AG08396 (cell line): ENCODE measurements at regions not wholly inside any gene's neighbourhood (a gene's known extent, or its start where the extent isn't known, plus 50 kb on each side); places are given as distances from the start of the nearest gene placed in this dataset.
"Not testable (repeated sequence)": the region's sequence is repeated elsewhere in the genome, so short reads cannot be mapped to it uniquely, and the experiment has no call there.

Experiments used
- DNase-seq: peaks from one replicate; pipeline ENCODE4 v3.0.0; 2012; ENCODE audit warnings: low spot score, mixed read lengths

DNA sequence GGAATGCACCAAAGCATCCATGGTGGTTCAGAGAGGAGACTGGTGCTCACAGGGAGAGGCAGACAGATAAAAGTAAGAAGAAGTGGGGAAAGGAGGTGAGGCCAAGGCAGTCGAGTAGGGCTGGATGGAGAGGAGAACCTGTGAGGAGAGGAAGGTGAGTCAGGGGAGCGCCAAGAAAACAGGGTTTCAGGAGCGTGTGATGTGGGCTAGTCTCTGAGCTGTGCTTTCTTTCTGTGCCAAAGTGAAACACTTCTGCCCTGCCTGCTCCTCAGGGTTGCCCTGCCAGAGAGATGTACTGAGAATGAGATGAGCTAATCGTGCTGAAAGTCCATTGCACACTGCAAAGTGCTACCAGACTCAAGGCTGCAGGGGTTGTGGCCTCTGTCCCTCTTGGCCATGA, 310.7 kb upstream of the CCL2 start:
- DNase-seq = no peak

DNA sequence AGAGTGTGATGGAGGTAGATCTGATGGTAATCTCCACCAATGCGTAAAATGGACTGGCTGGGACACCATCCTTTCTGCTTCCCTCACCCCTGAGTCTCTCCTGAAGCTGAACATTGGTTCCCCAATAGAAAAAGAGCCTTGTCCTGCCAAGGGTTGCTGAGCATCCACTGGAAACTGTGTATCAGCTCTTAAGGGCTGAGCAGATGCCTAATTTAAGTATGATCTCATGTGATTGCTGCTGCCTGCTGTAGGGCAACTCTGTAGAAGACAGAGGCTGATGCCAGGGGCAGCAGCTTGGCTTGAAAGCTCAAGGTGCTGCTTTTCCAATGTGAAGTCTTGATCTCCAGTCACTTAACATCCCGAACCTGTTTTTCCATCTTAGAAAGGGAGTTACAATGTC, 310.3 kb upstream of the CCL2 start:
- DNase-seq = no peak

DNA sequence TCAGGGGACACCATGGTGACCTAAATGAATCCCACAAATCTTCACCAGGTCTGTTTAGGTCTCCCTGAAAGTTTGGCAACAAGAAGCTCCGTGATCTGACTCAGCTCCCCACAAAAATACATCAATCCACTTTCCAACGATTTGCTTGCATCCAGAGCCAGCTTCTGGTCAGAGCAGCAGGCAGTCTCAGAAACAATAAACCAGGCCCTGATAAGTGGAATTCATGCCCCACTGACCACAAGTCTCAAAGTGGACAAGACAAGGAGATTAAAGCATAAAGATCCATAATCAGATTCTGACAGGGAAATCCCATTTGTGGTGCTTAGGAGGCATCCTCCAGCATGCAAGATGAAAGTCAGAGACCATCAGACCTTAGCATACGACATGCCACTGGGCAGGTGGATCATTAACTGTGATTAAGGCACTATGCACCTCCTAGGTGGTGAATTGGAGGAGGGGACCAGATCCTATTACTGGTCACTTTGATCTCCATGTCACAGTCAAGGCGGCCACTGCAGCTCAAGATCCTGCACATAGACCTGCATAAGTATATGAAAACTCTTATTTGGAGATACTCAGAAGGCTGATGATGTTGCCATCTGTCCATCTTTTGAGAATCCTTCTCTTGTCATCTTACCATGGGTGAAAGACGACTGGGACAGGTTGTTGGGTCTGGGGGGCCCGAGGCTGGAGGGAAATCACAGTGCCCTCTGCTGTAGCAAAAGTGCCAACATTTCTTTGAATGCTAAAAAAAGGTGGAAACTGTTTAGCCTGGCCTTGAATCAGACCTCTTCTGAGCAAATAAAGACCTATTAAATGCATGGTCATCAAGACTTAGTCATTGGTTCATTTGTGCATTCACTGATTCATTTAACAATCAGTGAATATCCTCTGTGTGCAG, 309.2 kb upstream of the CCL2 start:
- no peak for DNase-seq

DNA sequence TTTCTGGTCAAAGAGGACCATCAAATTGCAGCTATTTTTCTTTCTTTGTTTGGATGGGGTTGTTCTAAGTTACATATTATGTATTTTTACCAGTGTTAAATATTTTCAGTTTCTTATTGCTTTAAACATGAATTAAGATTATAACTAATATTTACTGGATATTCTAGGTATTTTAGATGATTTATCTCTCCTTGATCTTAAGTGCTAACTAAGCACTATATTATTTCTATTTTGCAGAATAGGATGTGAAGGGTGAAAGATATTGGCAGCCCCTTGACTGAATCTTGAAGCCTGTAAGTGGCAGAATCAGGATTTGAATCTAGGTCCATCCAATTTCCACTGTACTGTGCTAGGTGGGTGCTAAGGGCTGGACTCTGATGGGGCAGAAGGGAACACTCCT, 307.3 kb upstream of the CCL2 start:
- no peak for DNase-seq

DNA sequence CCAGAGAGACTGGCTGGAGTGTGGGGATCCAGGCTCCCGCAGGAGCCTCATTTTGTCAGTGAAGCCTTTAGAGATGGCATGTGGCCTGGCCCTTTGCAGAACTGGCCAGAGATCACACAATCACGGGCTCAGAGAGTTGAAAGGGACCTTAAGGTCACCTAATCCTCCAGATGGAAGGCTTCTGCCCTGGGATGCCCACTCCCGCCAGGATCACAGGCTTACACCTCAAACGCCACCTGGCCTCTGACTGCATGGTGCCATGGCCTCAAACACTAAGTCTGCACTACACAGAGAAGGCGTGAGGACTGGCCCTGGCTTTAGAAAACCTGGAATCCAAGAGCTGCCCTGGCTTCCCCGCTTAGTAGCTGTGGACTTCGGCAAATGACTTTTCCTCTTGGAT, 306.8 kb upstream of the CCL2 start:
- no peak for DNase-seq

DNA sequence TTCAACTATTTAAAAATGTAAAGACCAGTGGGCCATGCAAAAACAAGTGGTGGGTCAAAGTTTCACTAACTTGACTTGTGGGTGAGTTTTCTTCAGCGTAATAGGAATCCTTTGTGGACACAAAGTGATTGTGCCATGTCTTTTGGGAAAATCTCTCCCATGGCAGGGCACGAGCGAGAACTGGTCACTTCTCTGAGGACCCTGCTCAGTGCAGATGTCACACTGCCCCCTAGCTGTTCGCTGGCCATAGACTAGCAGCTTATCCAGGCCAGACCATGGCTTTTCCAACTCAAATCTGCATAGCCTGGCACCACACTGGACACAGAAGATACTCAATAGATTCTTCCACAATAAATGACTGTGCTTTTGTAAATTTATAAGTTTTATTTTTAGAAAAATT, 306.0 kb upstream of the CCL2 start:
- DNase-seq = no peak

DNA sequence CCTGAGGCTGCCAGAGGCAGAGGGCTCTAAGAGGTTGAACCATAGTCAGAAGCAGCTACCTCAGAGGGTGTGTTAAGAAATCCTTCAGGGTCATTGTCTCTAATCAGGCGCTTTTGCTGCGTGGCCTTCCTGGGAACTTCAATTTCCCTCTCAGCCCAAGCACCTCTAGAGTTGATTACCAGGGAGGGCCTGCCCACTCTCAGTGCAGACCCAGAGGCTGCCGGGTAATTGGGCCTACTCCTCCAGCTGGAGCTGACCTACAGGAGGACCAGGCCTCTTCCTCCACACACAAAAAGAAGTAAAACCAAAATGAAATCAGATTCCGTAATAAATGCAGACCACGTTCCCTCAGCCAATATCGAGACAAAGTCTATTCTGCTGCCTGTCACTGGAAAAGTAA, 305.0 kb upstream of the CCL2 start:
- DNase-seq = no peak

DNA sequence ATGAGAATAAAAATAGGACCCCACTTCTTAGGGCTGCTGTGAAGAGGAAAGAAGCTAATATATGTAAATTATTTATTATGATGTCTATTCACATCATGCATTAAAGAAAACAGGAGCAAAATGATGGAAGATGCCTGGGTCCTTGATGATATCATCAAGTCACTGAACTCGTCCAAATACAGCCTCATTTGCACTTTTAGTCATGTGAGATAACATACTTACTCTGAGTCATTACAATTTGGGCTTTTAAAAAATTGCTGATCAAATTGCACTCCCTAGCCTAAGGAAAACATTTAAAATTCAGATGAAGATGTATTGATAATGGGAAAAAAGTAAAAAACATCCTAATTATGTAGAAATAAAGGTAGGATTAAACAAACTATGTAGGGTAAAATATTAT, 302.7 kb upstream of the CCL2 start:
- DNase-seq = no peak

DNA sequence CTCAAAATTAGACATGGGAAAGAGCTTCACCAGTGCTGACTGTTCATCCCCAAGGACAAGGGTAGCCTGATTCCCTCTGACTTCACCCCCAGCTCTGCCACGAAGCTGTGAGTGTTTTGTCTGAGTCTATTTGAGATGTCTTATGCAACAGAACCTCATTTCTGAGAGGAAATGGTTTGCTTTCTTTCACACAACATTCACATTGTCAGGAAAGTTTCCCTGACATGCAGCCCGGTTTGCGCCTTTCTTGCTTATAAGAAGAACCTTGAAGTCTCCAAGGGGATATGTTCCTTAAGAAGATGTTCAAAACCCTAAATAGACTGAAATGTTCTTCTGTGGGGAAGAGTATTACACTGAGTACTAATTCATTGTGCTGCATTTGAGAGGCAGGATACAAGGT, 300.5 kb upstream of the CCL2 start:
- no peak for DNase-seq

DNA sequence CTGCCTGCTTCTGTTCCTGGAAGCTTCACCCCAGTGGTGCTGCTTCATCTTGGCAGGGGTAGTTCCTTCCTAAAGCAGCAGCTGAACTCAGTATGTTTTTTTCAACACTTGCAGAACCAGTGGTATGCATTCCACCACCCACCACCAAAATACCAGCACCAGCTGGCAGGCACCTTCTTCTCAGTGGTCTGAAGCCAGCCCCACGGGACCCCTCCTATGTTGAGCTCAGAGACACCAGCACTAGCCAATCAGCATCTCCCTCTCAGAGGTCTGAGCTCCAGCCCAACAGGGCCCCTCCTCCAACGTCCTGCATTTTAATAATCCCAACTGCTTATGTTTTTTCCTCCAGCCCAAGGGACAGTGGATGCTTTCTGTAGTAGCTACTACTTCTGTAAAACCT, 299.6 kb upstream of the CCL2 start:
- DNase-seq = no peak

DNA sequence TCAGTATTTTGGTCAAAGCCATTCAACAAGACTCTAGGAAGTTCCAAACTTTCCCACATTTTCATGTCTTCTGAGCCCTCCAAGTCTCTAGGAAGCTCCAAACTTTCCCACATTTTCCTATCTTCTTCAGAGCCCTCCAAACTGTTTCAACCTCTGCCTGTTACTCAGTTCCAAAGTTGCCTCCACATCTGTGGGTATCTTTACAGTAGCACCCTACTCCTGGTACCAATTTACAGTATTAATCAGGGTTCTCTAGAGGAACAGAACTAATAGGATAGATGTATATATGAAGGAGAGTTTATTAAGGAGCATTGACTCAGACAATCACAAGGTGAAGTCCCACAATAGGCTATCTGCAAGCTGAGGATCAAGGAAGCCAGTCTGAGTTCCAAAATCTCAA, 296.0 kb upstream of the CCL2 start:
- DNase-seq = not testable (repeated sequence)

DNA sequence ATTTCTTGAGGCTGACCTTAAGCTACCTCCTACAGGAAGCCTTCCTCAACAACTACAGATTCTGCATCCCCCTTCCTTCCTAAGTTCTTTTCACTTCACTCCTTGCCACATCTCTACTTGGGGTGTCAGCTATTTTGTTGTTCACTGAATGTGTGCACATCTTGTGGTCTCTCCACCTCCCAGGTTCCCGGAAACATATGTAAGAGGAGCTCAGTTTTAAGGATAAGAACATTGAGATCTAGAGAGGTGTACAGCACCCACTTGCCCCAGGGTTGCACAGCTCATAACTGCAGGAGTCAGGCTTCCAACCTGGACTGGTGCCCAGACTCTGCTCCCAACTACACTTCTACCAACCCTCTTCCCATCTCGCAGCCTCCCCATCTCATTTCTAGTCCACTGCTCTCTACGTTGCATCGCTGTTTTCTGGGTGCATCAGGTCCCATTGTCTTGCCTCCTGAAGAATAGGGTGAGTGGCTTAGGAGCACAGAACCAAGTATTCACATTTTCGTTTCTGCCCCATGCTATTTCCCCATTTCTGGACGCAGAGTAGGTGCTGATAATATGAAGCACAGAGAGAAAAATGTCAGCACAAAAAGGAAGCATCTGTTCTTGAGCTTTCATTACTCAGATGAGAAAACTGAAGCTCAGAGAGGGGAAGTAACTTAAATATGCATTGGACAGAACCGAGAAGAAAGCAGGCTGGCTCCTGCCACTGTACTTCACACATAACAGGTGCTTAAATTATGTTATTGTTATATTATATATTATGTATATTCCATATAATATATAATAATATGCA, 292.0 kb upstream of the CCL2 start:
- no peak for DNase-seq

DNA sequence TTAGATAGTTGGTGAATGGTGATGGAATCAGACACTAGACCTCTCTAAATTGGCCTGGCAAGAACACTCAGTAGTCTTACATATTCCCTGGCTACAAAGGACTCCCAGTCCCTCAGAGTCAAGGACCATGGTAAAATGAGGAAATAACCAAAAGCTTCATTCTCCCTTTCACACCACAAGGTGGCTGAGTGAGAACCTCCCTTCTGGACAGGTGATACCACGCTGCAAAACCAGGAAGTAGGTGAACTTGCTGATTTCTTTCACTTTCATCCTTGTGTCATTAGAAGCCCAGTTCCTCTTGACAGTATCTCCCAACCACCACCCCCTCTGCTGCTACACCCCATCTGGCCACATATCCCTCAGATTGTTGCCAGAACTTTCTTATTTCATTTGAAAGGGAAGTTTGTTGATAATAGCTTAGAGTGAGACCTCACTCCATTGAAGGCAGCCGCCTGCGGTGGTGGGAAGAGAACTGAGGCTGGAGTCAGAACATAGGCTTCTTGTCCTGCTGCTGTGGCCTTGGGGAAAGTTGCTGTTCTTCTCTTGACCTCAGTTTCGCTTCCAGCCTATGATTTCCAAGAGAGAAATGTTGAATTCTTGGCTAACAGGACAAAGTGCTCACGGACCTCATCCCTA, 290.6 kb upstream of the CCL2 start:
- no peak for DNase-seq

DNA sequence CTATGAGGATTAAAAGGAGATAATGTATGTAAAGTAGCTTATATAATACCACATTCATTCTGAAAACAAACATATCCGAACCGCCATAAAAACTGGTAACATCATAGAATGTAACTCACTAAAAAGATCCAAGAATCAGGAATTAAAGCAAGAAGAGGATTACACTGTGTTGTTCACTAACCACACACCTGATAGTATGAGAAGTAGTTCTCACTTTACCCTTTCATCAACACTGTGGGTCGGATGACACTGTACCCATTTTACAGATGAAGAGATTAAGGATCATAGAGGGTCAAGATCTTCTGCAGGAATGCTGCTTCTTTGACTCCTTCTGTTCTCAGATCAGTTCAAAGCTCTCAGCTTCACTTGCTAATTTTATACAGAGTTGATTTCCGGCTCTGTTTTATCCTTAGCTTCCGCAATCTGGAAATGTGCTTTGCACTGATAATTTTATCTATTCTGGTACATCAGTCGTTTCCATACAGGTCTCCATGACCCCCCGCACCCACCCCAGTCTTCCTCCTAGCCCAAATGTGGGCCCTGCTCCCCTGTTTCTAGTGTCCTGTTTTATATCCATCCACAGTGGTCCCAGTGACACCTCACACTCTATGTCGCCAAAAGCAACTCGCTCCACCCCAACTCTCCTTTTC, 288.6 kb upstream of the CCL2 start:
- no peak for DNase-seq

DNA sequence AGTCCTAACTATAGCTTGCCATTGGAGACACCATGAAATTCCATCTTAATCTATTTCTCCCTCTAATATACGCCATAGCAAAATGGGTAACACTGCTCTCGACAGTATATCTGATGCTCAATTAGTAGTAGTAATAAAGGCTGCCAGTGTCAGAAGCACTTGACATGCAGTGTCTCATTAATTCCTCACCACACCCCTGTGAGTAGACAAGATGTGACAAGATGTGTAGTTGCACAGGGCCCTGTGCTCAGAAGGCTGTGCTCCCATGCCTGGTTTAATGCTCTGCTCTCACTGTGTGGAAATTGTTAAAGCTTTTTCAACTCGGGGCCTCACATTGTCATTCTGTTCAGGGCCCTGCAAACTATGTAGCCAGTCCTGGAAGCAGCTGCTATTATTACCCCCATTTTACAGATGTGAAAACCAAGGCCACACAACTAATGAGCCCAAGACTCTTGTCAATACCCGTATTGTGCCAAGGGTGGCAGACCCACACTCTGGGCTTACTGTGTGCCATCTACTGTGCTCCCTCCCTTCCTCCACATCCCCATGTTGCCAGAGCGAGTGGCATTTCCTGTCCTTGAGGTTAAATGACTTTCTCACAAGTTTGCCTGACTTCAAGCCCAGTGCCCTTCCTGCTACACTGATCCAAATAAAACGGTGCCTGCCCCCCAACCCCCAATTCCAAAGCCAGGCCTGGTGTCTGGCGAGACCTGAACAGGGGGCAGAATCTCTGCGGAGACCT, 287.3 kb upstream of the CCL2 start:
- no peak for DNase-seq

DNA sequence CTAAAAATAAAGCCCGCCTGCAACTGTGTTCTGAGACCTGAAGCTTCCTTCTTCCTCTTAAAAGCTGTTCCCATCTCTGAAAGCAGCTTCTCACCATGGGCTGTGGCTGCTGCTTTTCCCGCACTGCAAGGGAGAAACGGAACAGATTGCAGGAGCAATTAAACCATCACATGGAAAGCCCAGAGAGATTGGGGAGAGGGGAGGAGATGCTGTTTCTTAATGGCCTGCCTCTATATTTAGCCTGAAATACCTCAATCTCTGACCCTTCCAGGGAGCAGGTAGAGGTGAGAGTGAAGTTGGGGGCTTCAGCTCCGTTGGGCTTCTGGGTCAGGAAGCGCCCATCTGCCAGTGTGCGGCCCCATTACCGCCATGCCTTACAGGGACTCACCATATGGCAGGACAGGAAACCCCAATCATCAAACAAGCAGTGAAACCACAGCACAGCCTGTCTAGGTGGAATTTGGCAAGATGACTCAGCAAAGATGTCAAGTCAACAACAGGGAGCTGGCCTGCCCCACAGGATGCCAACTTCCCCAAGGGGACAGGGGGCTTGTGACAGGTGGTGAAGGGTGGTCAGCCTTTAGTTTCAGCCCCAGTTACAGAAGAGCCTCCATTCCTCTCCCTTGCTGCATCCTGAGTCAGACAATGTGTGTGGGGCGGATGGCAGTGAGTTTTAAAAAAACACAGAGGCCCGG, 286.6 kb upstream of the CCL2 start:
- DNase-seq = no peak

DNA sequence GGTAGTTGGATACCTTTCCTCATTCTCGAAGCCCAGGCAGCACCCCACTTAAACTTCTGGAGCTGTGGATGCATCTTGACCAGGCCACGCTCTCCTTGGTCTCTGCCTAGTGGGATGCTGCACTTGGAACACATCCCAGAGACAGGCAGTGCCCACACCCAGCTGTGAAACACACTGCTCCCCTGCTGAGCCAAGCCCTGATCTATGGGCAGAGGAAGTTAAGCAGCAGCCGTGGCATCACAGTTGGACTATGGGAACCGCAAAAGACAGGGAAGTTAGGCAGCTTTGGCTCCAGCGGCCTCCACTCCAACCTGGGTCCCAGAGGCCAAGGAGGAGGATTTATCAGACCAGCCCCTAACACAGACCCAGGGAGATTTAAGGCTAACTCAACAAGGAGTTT, 284.8 kb upstream of the CCL2 start:
- no peak for DNase-seq

DNA sequence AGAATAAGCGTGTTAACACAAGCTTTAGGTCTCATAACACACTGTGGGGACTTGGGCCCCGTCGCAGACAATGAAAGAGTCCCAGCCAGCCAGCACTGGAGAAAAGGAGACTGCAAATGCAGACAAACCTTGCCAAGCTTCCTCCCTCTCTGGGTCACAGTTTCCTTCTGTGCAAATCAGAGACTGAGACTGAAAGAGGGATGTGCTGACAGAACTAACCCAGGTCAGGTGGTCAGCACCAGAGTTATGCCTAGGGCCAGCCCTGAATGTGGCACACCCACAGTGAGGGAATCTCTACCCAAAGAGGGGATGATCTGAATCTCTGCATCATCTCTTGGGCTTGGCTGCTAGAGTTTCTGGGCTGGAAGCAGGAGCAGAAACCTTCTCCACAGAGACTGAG, 282.3 kb upstream of the CCL2 start:
- DNase-seq = no peak

DNA sequence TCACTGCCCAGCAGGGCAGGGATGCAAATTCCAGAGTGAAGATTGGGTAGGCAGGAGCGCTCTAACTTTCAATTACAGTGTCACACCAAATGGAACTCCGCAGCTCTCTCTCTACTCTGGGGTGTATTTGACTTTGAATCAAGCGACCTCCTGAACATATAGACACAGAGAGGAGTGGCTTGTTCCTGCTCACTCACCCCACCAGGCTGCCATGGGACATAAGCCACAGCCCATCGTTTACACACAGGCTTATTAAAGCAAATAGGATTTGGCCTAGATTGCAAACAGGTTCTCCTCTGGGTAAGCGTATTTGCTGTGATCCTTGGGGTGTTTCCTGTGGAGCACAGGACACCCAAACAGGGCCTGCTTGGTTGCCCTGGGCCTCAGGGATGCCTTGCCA, 281.6 kb upstream of the CCL2 start:
- DNase-seq = no peak

DNA sequence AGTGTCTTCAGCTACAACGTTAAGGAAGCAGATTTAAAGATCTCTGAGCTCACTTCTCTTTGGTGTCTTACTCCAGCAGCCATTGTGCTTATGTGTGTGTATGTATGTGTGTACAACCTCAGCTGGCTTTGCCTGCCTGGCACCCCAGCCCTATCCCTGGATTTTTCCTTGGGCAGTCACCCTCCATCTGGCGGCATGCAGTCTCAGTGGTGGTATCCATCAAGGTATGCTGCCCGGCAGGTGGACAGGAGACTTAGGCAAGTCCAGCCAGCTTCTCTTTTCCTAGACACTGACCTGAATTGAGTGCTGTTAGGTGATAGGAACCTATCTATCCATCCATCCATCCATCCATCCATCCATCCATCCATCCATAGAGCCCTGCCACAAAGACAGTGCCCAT, 280.8 kb upstream of the CCL2 start:
- no peak for DNase-seq

DNA sequence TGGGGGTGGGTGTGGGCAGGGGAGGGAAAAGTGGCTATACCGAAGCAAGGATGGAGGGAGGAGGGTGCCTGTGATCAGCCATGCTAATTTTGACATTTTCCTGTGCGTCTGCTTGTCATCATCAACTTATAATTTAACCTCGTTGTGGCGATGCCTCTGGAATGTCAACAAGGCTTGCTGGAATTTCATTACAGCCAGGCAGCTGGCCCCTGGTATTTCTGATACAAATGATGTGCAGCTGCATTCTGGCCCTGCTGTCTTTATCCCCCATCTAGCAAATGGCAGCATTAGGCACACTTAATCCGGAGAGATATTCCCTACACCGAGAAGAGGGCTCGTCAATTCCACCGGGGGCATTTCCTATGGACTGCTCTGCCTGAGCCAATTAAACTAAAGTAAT, 278.3 kb upstream of the CCL2 start:
- no peak for DNase-seq
